ENCODE measurements at regions not wholly inside any gene's neighbourhood (a gene's known extent, or its start where the extent isn't known, plus 50 kb on each side); places are given as distances from the start of the nearest gene placed in this dataset.

- TF ChIP-seq, protein P1, sequence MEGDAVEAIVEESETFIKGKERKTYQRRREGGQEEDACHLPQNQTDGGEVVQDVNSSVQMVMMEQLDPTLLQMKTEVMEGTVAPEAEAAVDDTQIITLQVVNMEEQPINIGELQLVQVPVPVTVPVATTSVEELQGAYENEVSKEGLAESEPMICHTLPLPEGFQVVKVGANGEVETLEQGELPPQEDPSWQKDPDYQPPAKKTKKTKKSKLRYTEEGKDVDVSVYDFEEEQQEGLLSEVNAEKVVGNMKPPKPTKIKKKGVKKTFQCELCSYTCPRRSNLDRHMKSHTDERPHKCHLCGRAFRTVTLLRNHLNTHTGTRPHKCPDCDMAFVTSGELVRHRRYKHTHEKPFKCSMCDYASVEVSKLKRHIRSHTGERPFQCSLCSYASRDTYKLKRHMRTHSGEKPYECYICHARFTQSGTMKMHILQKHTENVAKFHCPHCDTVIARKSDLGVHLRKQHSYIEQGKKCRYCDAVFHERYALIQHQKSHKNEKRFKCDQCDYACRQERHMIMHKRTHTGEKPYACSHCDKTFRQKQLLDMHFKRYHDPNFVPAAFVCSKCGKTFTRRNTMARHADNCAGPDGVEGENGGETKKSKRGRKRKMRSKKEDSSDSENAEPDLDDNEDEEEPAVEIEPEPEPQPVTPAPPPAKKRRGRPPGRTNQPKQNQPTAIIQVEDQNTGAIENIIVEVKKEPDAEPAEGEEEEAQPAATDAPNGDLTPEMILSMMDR (IDR thresholded peaks at IDR 0.05), result no peak
- no peak for TF ChIP-seq ZFX (IDR thresholded peaks at IDR 0.05; ENCODE audit: borderline replicate concordance)
These were observed 391.9 kb upstream of the CADM1 start for GRCh38 chr11:115896084-115896483.

Measured in 22Rv1 (cell line).